DND-41 (cell line): ENCODE measurements at regions not wholly inside any gene's neighbourhood (a gene's known extent, or its start where the extent isn't known, plus 50 kb on each side); places are given as distances from the start of the nearest gene placed in this dataset.

Experiments
- EZH2 ChIP-seq: IDR thresholded peaks from 3 replicates; pipeline ENCODE4 v1.6.1; 2012; ENCODE audit warnings: borderline replicate concordance, low read depth, mild to moderate bottlenecking, moderate library complexity, low read length, inconsistent platforms; ENCODE audit not compliant: severe bottlenecking
- TF ChIP-seq, protein P1 (sequence below): IDR thresholded peaks from 2 replicates; pipeline ENCODE4 v1.5.1; 2012; ENCODE audit warnings: borderline replicate concordance, low read length, moderate library complexity, mild to moderate bottlenecking; ENCODE audit not compliant: poor library complexity, severe bottlenecking; ENCODE audit errors: extremely low read depth

DNA sequence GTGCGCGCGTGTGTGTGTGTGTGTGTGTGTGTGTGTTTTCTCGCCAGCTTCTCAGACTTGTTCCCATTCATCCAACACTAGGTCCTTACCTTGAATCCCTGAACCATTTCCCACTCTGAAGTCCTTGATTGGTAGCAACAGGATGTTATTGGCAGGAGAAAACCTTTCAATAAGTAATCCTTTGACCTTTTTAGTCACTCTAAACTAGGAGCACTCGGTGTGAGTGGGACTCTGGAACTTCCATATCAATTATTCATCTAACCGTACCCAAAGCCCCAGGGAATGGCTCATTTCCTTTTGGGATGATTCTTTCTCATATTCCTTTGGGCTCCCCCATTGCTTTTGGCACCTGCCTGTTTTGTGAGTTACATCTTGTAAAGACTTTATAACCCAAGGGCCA lies 140.2 kb upstream of the SPRED1 start:
- TF ChIP-seq, protein P1, sequence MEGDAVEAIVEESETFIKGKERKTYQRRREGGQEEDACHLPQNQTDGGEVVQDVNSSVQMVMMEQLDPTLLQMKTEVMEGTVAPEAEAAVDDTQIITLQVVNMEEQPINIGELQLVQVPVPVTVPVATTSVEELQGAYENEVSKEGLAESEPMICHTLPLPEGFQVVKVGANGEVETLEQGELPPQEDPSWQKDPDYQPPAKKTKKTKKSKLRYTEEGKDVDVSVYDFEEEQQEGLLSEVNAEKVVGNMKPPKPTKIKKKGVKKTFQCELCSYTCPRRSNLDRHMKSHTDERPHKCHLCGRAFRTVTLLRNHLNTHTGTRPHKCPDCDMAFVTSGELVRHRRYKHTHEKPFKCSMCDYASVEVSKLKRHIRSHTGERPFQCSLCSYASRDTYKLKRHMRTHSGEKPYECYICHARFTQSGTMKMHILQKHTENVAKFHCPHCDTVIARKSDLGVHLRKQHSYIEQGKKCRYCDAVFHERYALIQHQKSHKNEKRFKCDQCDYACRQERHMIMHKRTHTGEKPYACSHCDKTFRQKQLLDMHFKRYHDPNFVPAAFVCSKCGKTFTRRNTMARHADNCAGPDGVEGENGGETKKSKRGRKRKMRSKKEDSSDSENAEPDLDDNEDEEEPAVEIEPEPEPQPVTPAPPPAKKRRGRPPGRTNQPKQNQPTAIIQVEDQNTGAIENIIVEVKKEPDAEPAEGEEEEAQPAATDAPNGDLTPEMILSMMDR, result no peak
- no peak for TF ChIP-seq EZH2
